ENCODE measurements at regions not wholly inside any gene's neighbourhood (a gene's known extent, or its start where the extent isn't known, plus 50 kb on each side); places are given as distances from the start of the nearest gene placed in this dataset.

DNA sequence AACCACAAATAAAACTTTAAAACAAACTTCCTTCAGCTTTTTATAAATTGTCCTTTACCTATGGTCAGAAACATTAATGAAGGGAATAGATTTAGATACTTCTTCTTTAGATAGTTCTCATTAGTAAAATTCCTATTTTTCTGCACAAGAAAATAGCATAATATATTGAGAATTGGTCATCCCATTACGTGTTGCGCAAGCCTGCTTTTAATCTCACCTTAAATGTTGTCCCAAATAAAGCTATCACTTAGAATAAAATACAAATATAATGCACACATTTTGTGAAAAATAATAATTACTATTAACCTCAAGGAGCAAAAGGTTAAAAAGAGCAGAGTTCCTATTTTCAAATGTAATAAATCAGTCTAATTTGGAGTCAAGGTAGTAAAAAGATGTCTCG lies 95.2 kb upstream of the TTC29 start:
- TF ChIP-seq CTCF (IDR thresholded peaks at IDR 0.05) (no peak), EP300 (IDR thresholded peaks at IDR 0.05) (no peak)

Measured in tibial nerve (tissue), 4 donors.